SK-N-SH (cell line): ENCODE measurements at regions not wholly inside any gene's neighbourhood (a gene's known extent, or its start where the extent isn't known, plus 50 kb on each side); places are given as distances from the start of the nearest gene placed in this dataset.
A peak's percentile ranks its signal among the peaks of the same experiment; 100 is the strongest.

Source experiments
- CTCF ChIA-PET: fragments of 300-600, 350-600 bp; formaldehyde crosslinking; extraction: SDS; loops from one replicate; lab custom pipeline; 2021; lab: Yijun Ruan, JAX
- POLR2A ChIA-PET: fragments of 350-600 bp; sonication (Branson Sonifier 250); formaldehyde crosslinking; extraction: SDS; loops from one replicate; lab custom pipeline; 2020; ENCODE audit warnings: antibody characterized with exemption, inconsistent platforms; lab: Yijun Ruan, JAX
- DNase-seq: peaks from one replicate; pipeline ENCODE4 v3.0.0; 2012
- H2AFZ ChIP-seq: fragments of 200-600 bp; sonication (generic); 2 replicates; pipeline ENCODE4 v1.8.1; 2016; ENCODE audit warnings: antibody characterized with exemption, mild to moderate bottlenecking, low read depth
- H3F3A ChIP-seq: fragments of 200-600 bp; sonication (generic); replicated peaks from 2 replicates; pipeline ENCODE3; 2016; ENCODE audit warnings: antibody characterized with exemption, mild to moderate bottlenecking; ENCODE audit not compliant: insufficient read depth
- H3K27ac ChIP-seq, 2 experiments: fragments of 200-500 bp in 1 of 2; fragments of 200-600 bp in 1 of 2; sonication (Bioruptor generic) in 1 of 2; sonication (generic), shearing (Covaris generic) in 1 of 2; 2 replicates each; pipeline versions ENCODE4 v1.5.1 to v1.6.1; 2014 to 2016; ENCODE audit warnings: low read depth in 2 of 2, inconsistent platforms in 1 of 2, low read length in 1 of 2, mild to moderate bottlenecking in 1 of 2, mixed read lengths in 1 of 2
- H3K27me3 ChIP-seq: fragments of 200-600 bp; sonication (generic), shearing (Covaris generic); 2 replicates; pipeline ENCODE4 v1.6.1; 2016; ENCODE audit warnings: mixed run types; ENCODE audit not compliant: insufficient read depth
- H3K36me3 ChIP-seq, 2 experiments: fragments of 200-500 bp in 1 of 2; fragments of 200-600 bp in 1 of 2; sonication (Bioruptor generic) in 1 of 2; sonication (generic) in 1 of 2; replicated peaks in 1 of 2; 2 replicates each; pipeline versions ENCODE3 to v1.5.1; 2014 to 2016; ENCODE audit warnings: low read length in 1 of 2, mild to moderate bottlenecking in 1 of 2; ENCODE audit not compliant: insufficient read depth in 2 of 2, control insufficient read depth in 1 of 2
- H3K4me1 ChIP-seq, 2 experiments: fragments of 200-500 bp in 1 of 2; fragments of 200-600 bp in 1 of 2; sonication (Bioruptor generic) in 1 of 2; sonication (generic), shearing (Covaris generic) in 1 of 2; 2 replicates each; pipeline versions ENCODE4 v1.5.1 to v1.6.1; 2014 to 2016; ENCODE audit warnings: low read depth in 1 of 2, low read length in 1 of 2, mixed run types in 1 of 2; ENCODE audit not compliant: insufficient read depth in 2 of 2, control insufficient read depth in 1 of 2
- H3K4me2 ChIP-seq: fragments of 200-600 bp; sonication (generic), shearing (Covaris generic); 2 replicates; pipeline ENCODE4 v1.6.1; 2017; ENCODE audit warnings: mixed run types
- H3K4me3 ChIP-seq, 2 experiments: fragments of 200-500 bp in 1 of 2; fragments of 200-600 bp in 1 of 2; sonication (Bioruptor generic) in 1 of 2; sonication (generic), shearing (Covaris generic) in 1 of 2; 2 replicates each; pipeline versions ENCODE4 v1.5.1 to v1.8.1; 2014 to 2016; ENCODE audit warnings: low read depth in 2 of 2, inconsistent platforms in 1 of 2, low read length in 1 of 2, mild to moderate bottlenecking in 1 of 2, mixed read lengths in 1 of 2, moderate library complexity in 1 of 2
- H3K79me2 ChIP-seq: fragments of 200-600 bp; sonication (generic); 2 replicates; pipeline ENCODE4 v1.8.1; 2017; ENCODE audit warnings: mild to moderate bottlenecking; ENCODE audit not compliant: insufficient read depth
- H3K9ac ChIP-seq: fragments of 200-600 bp; sonication (generic); 2 replicates; pipeline ENCODE4 v1.6.1; 2017; ENCODE audit warnings: mixed run types
- H3K9me2 ChIP-seq: fragments of 200-600 bp; sonication (generic); 2 replicates; pipeline ENCODE4 v1.6.1; 2017; ENCODE audit warnings: mixed run types
- H3K9me3 ChIP-seq: fragments of 200-600 bp; sonication (generic); 2 replicates; pipeline ENCODE4 v1.6.1; 2017; ENCODE audit warnings: mixed run types, mild to moderate bottlenecking, moderate library complexity
- H4K20me1 ChIP-seq: fragments of 200-600 bp; sonication (generic); 2 replicates; pipeline ENCODE4 v1.6.1; 2017; ENCODE audit warnings: mild to moderate bottlenecking, mixed run types; ENCODE audit not compliant: insufficient read depth
- FOXJ3 ChIP-seq: sonication (generic); formaldehyde crosslinking; IDR thresholded peaks from 2 replicates; pipeline ENCODE4 v1.5.1; 2020; ENCODE audit warnings: mild to moderate bottlenecking, missing genetic modification reagents
- FOXM1 ChIP-seq: IDR thresholded peaks from 2 replicates; pipeline ENCODE4 v1.4.0; 2012; ENCODE audit warnings: low read depth, mild to moderate bottlenecking
- IRF3 ChIP-seq: fragments of 150-350 bp; IDR thresholded peaks from 2 replicates; pipeline ENCODE4 v1.6.1; 2016; ENCODE audit warnings: mild to moderate bottlenecking, low read depth, low read length
- MAX ChIP-seq: IDR thresholded peaks from 2 replicates; pipeline ENCODE4 v1.4.0; 2012; ENCODE audit warnings: low read depth
- MEF2A ChIP-seq: IDR thresholded peaks from 2 replicates; pipeline ENCODE4 v1.4.0; 2012; ENCODE audit warnings: low read depth, borderline replicate concordance
- MXI1 ChIP-seq: IDR thresholded peaks from 2 replicates; pipeline ENCODE4 v1.6.1; 2012; ENCODE audit warnings: mild to moderate bottlenecking, low read depth, low read length, improper control_type of control experiment
- NFIC ChIP-seq: IDR thresholded peaks from 2 replicates; pipeline ENCODE4 v1.4.0; 2012; ENCODE audit warnings: borderline replicate concordance
- PBX3 ChIP-seq: IDR thresholded peaks from 2 replicates; pipeline ENCODE4; 2012
- REST ChIP-seq: IDR thresholded peaks from 2 replicates; pipeline ENCODE4 v1.6.1; 2012; ENCODE audit warnings: mild to moderate bottlenecking, low read depth, low read length, moderate library complexity
- RFX5 ChIP-seq: IDR thresholded peaks from 2 replicates; pipeline ENCODE4 v1.6.1; 2012; ENCODE audit warnings: mild to moderate bottlenecking, improper control_type of control experiment, low read length
- RXRA ChIP-seq: IDR thresholded peaks from 2 replicates; pipeline ENCODE4 v1.4.0; 2012; ENCODE audit warnings: low read depth, mild to moderate bottlenecking, borderline replicate concordance
- TEAD4 ChIP-seq: IDR thresholded peaks from 2 replicates; pipeline ENCODE4 v1.4.0; 2012; ENCODE audit warnings: mild to moderate bottlenecking, borderline replicate concordance; ENCODE audit not compliant: insufficient read depth
- USF2 ChIP-seq: fragments of 150-350 bp; IDR thresholded peaks from 2 replicates; pipeline ENCODE4 v1.6.1; 2017; ENCODE audit warnings: antibody characterized with exemption, low read length, low read depth, borderline replicate concordance
- YY1 ChIP-seq: IDR thresholded peaks from 2 replicates; pipeline ENCODE4 v1.4.0; 2012; ENCODE audit warnings: low read depth, mild to moderate bottlenecking
- WGBS: methylation state at CpG from one replicate; pipeline ENCODE4 v1.1.6; 2017; ENCODE audit warnings: low lambda C conversion rate; 5-methylcytosine and 5-hydroxymethylcytosine counted together

- no peaks in the 10 kb centered on the region for H3F3A ChIP-seq
- no peaks in the 10 kb centered on the region for H3K79me2 ChIP-seq
- H3K4me2 ChIP-seq = no peak overlapping the region
- no peak overlapping the region for H3K27ac ChIP-seq
- no peak overlapping the region for H3K9ac ChIP-seq
- no peaks in the 10 kb centered on the region for H3K36me3 ChIP-seq
- no peaks in the 10 kb centered on the region for H3K4me1 ChIP-seq
- H4K20me1 ChIP-seq = no peaks in the 10 kb centered on the region
- H2AFZ ChIP-seq = 0 out of 2 replicates have a peak overlapping the region, but pooled peaks have one; percentile 8
- H3K4me3 ChIP-seq = no peak overlapping the region
- H3K9me2 ChIP-seq = no peaks in the 10 kb centered on the region
- 54% methylated on average over 5 of the region's 8 CpGs for WGBS
- DNase-seq = no peak
- TF ChIP-seq NFIC (no peak), REST (no peak), MEF2A (no peak), FOXJ3 (CRISPR knock-in tag) (no peak)
- H3K27me3 ChIP-seq = no peaks in the 10 kb centered on the region
- ChIA-PET POLR2A (no interaction called here), CTCF (interaction anchor here (1.3 kb wide), 1 partner anchor 10 kb away, joined by 3 read pairs; no protein-coding TSS in a partner anchor)
- no peaks in the 10 kb centered on the region for H3K9me3 ChIP-seq
Measured at GRCh38 chr12:105783983-105784947, 354.5 kb downstream of the NUAK1 start.

- Histone ChIP-seq H3K27ac (no peak overlapping the region), H3K9me2 (no peaks in the 10 kb centered on the region), H3K9ac (no peak overlapping the region), H3K4me1 (no peaks in the 10 kb centered on the region), H3K79me2 (no peaks in the 10 kb centered on the region), H3F3A (no peaks in the 10 kb centered on the region), H3K9me3 (no peaks in the 10 kb centered on the region), H3K4me3 (no peak overlapping the region), H3K27me3 (no peaks in the 10 kb centered on the region), H2AFZ (no peak overlapping the region), H3K36me3 (no peaks in the 10 kb centered on the region), H3K4me2 (no peak overlapping the region), H4K20me1 (no peaks in the 10 kb centered on the region)
- ChIA-PET CTCF (interaction anchor here (1.2 kb wide), 1 partner anchor 342 kb away, joined by 3 read pairs; no protein-coding TSS in a partner anchor), POLR2A (no interaction called here)
- TF ChIP-seq YY1 = no peak
- no peak for TF ChIP-seq FOXM1
- TF ChIP-seq USF2 = no peak
- no peak for TF ChIP-seq RFX5
- no peak for TF ChIP-seq RXRA
- no peak for TF ChIP-seq TEAD4
- no peak for TF ChIP-seq IRF3
- TF ChIP-seq MAX = no peak
- no peak for TF ChIP-seq MXI1
- no peak for TF ChIP-seq MEF2A
- TF ChIP-seq PBX3 = no peak
- DNase-seq = no peak
- WGBS = 59% methylated on average over 5 of the region's 5 CpGs
Measured at GRCh38 chr12:105793421-105793820, 345.3 kb downstream of the NUAK1 start.
